GM12878 (cell line): ENCODE measurements at regions not wholly inside any gene's neighbourhood (a gene's known extent, or its start where the extent isn't known, plus 50 kb on each side); places are given as distances from the start of the nearest gene placed in this dataset.

Experiments used
- ATAC-seq: fragments of 200-7000 bp; cut with Tn5 transposase; 3 replicates; pipeline ENCODE4 v1.9.1; 2020; ENCODE audit warnings: mild to moderate bottlenecking, moderate library complexity
- BruUV-seq: library from RNA; stranded (reverse); fragments of 400-500 nt; replicated peaks from 2 replicates; lab custom pipeline; 2021; lab: Mats Ljungman, UMichigan
- CTCF ChIA-PET: fragments of 300-600 bp; sonication (Branson Sonifier 250); formaldehyde crosslinking; extraction: SDS; loops from one replicate; lab custom pipeline; 2021; ENCODE audit warnings: inconsistent platforms; lab: Yijun Ruan, JAX
- POLR2A ChIA-PET: fragments of 350-600 bp; formaldehyde crosslinking; extraction: SDS; loops from one replicate; lab custom pipeline; 2021; ENCODE audit warnings: inconsistent platforms; lab: Charles Lee
- RAD21 ChIA-PET: fragments of 300-600 bp; sonication (Branson Sonifier 250); formaldehyde crosslinking; loops from one replicate; lab custom pipeline; 2023; ENCODE audit warnings: antibody characterized with exemption; ENCODE audit not compliant: unreplicated experiment; lab: Charles Lee
- SMC1A ChIA-PET: fragments of 300-600 bp; sonication (Branson Sonifier 250); formaldehyde crosslinking; loops from one replicate; lab custom pipeline; 2023; ENCODE audit not compliant: unreplicated experiment, uncharacterized antibody; lab: Charles Lee
- DNase-seq: peaks from one replicate; pipeline ENCODE4 v3.0.0-alpha.2; 2011; ENCODE audit warnings: low read depth, low spot score
- FAIRE-seq: peaks from 3 replicates; lab custom pipeline; 2011; peaks lifted over from hg19 to GRCh38; lab: Jason Lieb, UNC
- H2AFZ ChIP-seq: 2 replicates; pipeline ENCODE4 v1.6.0; 2011; ENCODE audit warnings: low read depth, low read length, control low read depth; ENCODE audit not compliant: control insufficient read depth
- H3K27ac ChIP-seq: 2 replicates; pipeline ENCODE4 v1.5.1; 2011; ENCODE audit warnings: control low read depth; ENCODE audit not compliant: control insufficient read depth, insufficient read depth
- H3K27me3 ChIP-seq, 2 experiments: replicated peaks in 1 of 2; 2 replicates each; pipeline versions ENCODE4 v1.6.0 to v1.6.1; 2011; ENCODE audit warnings: low read length in 1 of 2; ENCODE audit not compliant: control insufficient read depth in 2 of 2, insufficient read depth in 2 of 2
- H3K36me3 ChIP-seq, 2 experiments: 2 replicates each; pipeline ENCODE4 v1.5.1; 2011; ENCODE audit warnings: low read length in 1 of 2; ENCODE audit not compliant: control insufficient read depth in 2 of 2, insufficient read depth in 2 of 2
- H3K4me1 ChIP-seq: 2 replicates; pipeline ENCODE4 v1.6.1; 2011; ENCODE audit warnings: mild to moderate bottlenecking, low read length, moderate library complexity, mixed read lengths; ENCODE audit not compliant: control insufficient read depth, insufficient read depth
- H3K4me2 ChIP-seq: 2 replicates; pipeline ENCODE4 v1.6.0; 2011; ENCODE audit warnings: control low read depth; ENCODE audit not compliant: control insufficient read depth, insufficient read depth
- H3K4me3 ChIP-seq: fragments of 200-600 bp; sonication (generic); 2 replicates; pipeline ENCODE4 v1.5.1; 2016
- H3K79me2 ChIP-seq: 2 replicates; pipeline ENCODE4 v1.6.0; 2011; ENCODE audit warnings: low read length; ENCODE audit not compliant: control insufficient read depth, insufficient read depth
- H3K9ac ChIP-seq: 2 replicates; pipeline ENCODE4 v1.8.0; 2011; ENCODE audit warnings: low read length, control low read depth, mixed read lengths; ENCODE audit not compliant: control insufficient read depth, insufficient read depth
- H3K9me3 ChIP-seq: replicated peaks from 3 replicates; pipeline ENCODE4 v1.5.1; 2011; ENCODE audit warnings: mild to moderate bottlenecking, low read length; ENCODE audit not compliant: control insufficient read depth, insufficient read depth
- H4K20me1 ChIP-seq: 2 replicates; pipeline ENCODE4 v1.6.0; 2011; ENCODE audit not compliant: control insufficient read depth, insufficient read depth
- BMI1 ChIP-seq: fragments of 450-650 bp; IDR thresholded peaks from 2 replicates; pipeline ENCODE4 v1.6.1; 2016; ENCODE audit warnings: mild to moderate bottlenecking, moderate library complexity, borderline replicate concordance
- BRCA1 ChIP-seq: IDR thresholded peaks from 2 replicates; pipeline ENCODE4 v1.6.1; 2011; ENCODE audit warnings: low read depth, low read length, improper control_type of control experiment
- CEBPZ ChIP-seq: fragments of 150-350 bp; IDR thresholded peaks from 2 replicates; pipeline ENCODE4 v1.6.1; 2016; ENCODE audit warnings: low read depth, low read length
- CREM ChIP-seq: IDR thresholded peaks from 2 replicates; pipeline ENCODE4 v1.6.1; 2014; ENCODE audit warnings: antibody characterized with exemption, low read depth
- FOS ChIP-seq: IDR thresholded peaks from 3 replicates; pipeline ENCODE4 v1.6.1; 2011; ENCODE audit warnings: borderline replicate concordance; ENCODE audit not compliant: insufficient read length; ENCODE audit errors: extremely low read depth
- KAT2A ChIP-seq: conservative IDR thresholded peaks from 2 replicates; pipeline ENCODE4 v1.6.1; 2011; ENCODE audit warnings: low read depth, low read length; ENCODE audit not compliant: control insufficient read depth
- LARP7 ChIP-seq: fragments of 450-650 bp; IDR thresholded peaks from 2 replicates; pipeline ENCODE4 v1.6.1; 2017; ENCODE audit warnings: mild to moderate bottlenecking
- NFXL1 ChIP-seq: fragments of 450-650 bp; IDR thresholded peaks from 2 replicates; pipeline ENCODE4 v1.6.1; 2017; ENCODE audit warnings: antibody characterized with exemption, mild to moderate bottlenecking, borderline replicate concordance
- NFYA ChIP-seq: IDR thresholded peaks from 2 replicates; pipeline ENCODE4 v1.6.1; 2011; ENCODE audit warnings: low read depth, mild to moderate bottlenecking, low read length, improper control_type of control experiment, borderline replicate concordance
- RCOR1 ChIP-seq: conservative IDR thresholded peaks from 2 replicates; pipeline ENCODE4 v1.6.1; 2012; ENCODE audit warnings: low read depth, low read length, improper control_type of control experiment
- SMAD1 ChIP-seq: fragments of 450-650 bp; IDR thresholded peaks from 2 replicates; pipeline ENCODE4 v1.6.1; 2018; ENCODE audit warnings: mild to moderate bottlenecking, low read depth; ENCODE audit not compliant: partially characterized antibody
- SMARCA5 ChIP-seq: fragments of 450-650 bp; IDR thresholded peaks from 2 replicates; pipeline ENCODE4 v1.6.1; 2017; ENCODE audit warnings: mild to moderate bottlenecking
- SREBF2 ChIP-seq: IDR thresholded peaks from 2 replicates; pipeline ENCODE4 v1.6.1; 2012; ENCODE audit warnings: mild to moderate bottlenecking, low read length
- SUZ12 ChIP-seq: fragments of 200-600 bp; sonication (generic); IDR thresholded peaks from one replicate; pipeline ENCODE4 v1.6.1; 2018; ENCODE audit warnings: antibody characterized with exemption, mild to moderate bottlenecking; ENCODE audit not compliant: unreplicated experiment
- YBX1 ChIP-seq: fragments of 450-650 bp; IDR thresholded peaks from 2 replicates; pipeline ENCODE4 v1.6.1; 2016; ENCODE audit warnings: antibody characterized with exemption
- ZBED1 ChIP-seq: IDR thresholded peaks from 2 replicates; pipeline ENCODE4 v1.6.1; 2016; ENCODE audit warnings: borderline replicate concordance
- ZNF24 ChIP-seq: fragments of 450-650 bp; IDR thresholded peaks from 2 replicates; pipeline ENCODE4 v1.6.1; 2017; ENCODE audit warnings: antibody characterized with exemption, mild to moderate bottlenecking
- ZNF384 ChIP-seq: IDR thresholded peaks from 2 replicates; pipeline ENCODE4 v1.6.1; 2012; ENCODE audit warnings: low read depth, mild to moderate bottlenecking, low read length, improper control_type of control experiment, borderline replicate concordance
- ZNF622 ChIP-seq: fragments of 450-650 bp; IDR thresholded peaks from 2 replicates; pipeline ENCODE4 v1.6.1; 2017; ENCODE audit warnings: mild to moderate bottlenecking, inconsistent platforms
- WGBS: methylation state at CpG from one replicate; pipeline ENCODE4 v1.1.6; 2016; ENCODE audit warnings: low lambda C conversion rate; ENCODE audit not compliant: insufficient replicate concordance, insufficient coverage; ENCODE audit errors: missing lambda C conversion rate; 5-methylcytosine and 5-hydroxymethylcytosine counted together
- in situ Hi-C: fragments of 300-500 bp; cut with MboI; formaldehyde crosslinking; loops from 9 replicates; pipeline ENCODE4 v1.14.3; 2018; ENCODE audit warnings: mixed read lengths
- intact Hi-C: fragments of 100-400 bp; cut with micrococcal nuclease; formaldehyde crosslinking; loops from one replicate; pipeline ENCODE4 v1.14.2; 2022; ENCODE audit not compliant: unreplicated experiment
- TF ChIP-seq, protein P1 (sequence below): IDR thresholded peaks from 2 replicates; pipeline ENCODE4 v1.6.1; 2011; ENCODE audit warnings: borderline replicate concordance, low read depth, mild to moderate bottlenecking, moderate library complexity, mixed read lengths, low read length; ENCODE audit not compliant: insufficient read depth; ENCODE audit errors: extremely low read length
- TF ChIP-seq, protein P2 (sequence below): IDR thresholded peaks from 2 replicates; pipeline ENCODE4 v1.6.1; 2011; ENCODE audit warnings: low read depth, low read length, improper control_type of control experiment, borderline replicate concordance

DNA sequence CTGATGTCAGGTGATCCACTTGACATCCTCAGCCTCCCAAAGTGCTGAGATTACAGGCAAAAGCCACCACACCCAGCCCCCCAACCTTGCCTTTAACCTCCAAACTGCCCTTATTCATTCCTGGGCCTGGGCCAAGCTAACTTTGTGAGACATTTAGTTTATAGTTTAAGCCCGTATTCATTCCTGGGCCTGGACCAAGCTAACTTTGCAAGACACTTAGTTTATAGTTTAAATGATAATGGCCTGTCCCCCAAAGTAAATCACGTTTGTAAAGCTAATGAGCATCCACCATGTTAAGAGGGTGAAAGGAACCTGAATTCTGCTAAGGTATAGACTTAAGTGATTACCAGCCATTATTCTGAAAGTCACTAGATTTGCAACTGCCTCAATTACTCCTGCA, 68.7 kb downstream of the NEURL3 start (continued):
- TF ChIP-seq BRCA1 (no peak), KAT2A (no peak), BMI1 (no peak)

GRCh38 chr2:96431319-96431718, 73.8 kb downstream of the NEURL3 start:
- in situ Hi-C loops: no loop called here
- RAD21 ChIA-PET: no interaction called here
- TF ChIP-seq CREM (no peak), LARP7 (no peak), ZNF622 (no peak), SMARCA5 (no peak), ZNF384 (no peak), NFXL1 (no peak), ZNF24 (no peak), SMAD1 (no peak), SREBF2 (no peak), SUZ12 (no peak), RCOR1 (no peak), FOS (no peak), CEBPZ (no peak), NFYA (no peak), YBX1 (no peak), ZBED1 (no peak)
- TF ChIP-seq, protein P1, sequence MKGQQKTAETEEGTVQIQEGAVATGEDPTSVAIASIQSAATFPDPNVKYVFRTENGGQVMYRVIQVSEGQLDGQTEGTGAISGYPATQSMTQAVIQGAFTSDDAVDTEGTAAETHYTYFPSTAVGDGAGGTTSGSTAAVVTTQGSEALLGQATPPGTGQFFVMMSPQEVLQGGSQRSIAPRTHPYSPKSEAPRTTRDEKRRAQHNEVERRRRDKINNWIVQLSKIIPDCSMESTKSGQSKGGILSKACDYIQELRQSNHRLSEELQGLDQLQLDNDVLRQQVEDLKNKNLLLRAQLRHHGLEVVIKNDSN: no peak
- TF ChIP-seq, protein P2, sequence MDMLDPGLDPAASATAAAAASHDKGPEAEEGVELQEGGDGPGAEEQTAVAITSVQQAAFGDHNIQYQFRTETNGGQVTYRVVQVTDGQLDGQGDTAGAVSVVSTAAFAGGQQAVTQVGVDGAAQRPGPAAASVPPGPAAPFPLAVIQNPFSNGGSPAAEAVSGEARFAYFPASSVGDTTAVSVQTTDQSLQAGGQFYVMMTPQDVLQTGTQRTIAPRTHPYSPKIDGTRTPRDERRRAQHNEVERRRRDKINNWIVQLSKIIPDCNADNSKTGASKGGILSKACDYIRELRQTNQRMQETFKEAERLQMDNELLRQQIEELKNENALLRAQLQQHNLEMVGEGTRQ: no peak

More at GRCh38 chr2:96431319-96431718, 73.8 kb downstream of the NEURL3 start:
- Histone ChIP-seq H3K79me2 (no peaks in the 10 kb centered on the region), H3K27me3 (no peaks in the 10 kb centered on the region; a peak in 1 of 4 replicates), H3K36me3 (no peaks in the 10 kb centered on the region), H3K4me2 (no peak overlapping the region), H3K27ac (no peak overlapping the region), H3K4me3 (no peak overlapping the region), H2AFZ (no peak overlapping the region), H3K9ac (no peak overlapping the region), H3K4me1 (no peaks in the 10 kb centered on the region), H4K20me1 (no peaks in the 10 kb centered on the region), H3K9me3 (peaks cover 6% of the 10 kb centered on the region; the same call in 2 of the 3 replicates)
- ChIA-PET SMC1A (interaction anchor here (1.2 to 1.4 kb wide), 3 partner anchors 9 to 24 kb away, joined by 3 to 5 read pairs (median 4); no protein-coding TSS in a partner anchor), CTCF (interaction anchor here (0.9 to 1.0 kb wide), 2 partner anchors 9 to 24 kb away, joined by 3 read pairs; no protein-coding TSS in a partner anchor), POLR2A (no interaction called here)
- DNase-seq: no peak
- no peak for ATAC-seq
- no TSS peak for BruUV-seq
- intact Hi-C loops: no loop called here
- FAIRE-seq: no peak
- WGBS: 49% methylated on average over 6 of the region's 6 CpGs
